Neutrophil (primary cell): ENCODE measurements at regions not wholly inside any gene's neighbourhood (a gene's known extent, or its start where the extent isn't known, plus 50 kb on each side); places are given as distances from the start of the nearest gene placed in this dataset.

Source experiments
- H3K27ac ChIP-seq: fragments of 200-600 bp; sonication (generic); 2 replicates; pipeline ENCODE4 v1.5.1; 2016; ENCODE audit warnings: mild to moderate bottlenecking, moderate library complexity
- H3K27me3 ChIP-seq: fragments of 200-600 bp; sonication (generic); 2 replicates; pipeline ENCODE4 v1.6.0; 2016; ENCODE audit warnings: mild to moderate bottlenecking
- H3K36me3 ChIP-seq: fragments of 200-600 bp; sonication (generic); 2 replicates; pipeline ENCODE4 v1.5.1; 2017
- H3K4me1 ChIP-seq, 2 experiments: fragments of 200-600 bp in 1 of 2; sonication (generic) in 1 of 2; 1 replicate in 1 of 2; 2 replicates in 1 of 2; pipeline versions ENCODE4 v1.5.1 to v1.6.1; 2013 to 2016; ENCODE audit warnings: low read depth in 1 of 2, low read length in 1 of 2, mild to moderate bottlenecking in 1 of 2, moderate library complexity in 1 of 2; ENCODE audit not compliant: control insufficient read depth in 1 of 2, insufficient read depth in 1 of 2
- H3K4me3 ChIP-seq, 2 experiments: fragments of 200-600 bp in 1 of 2; sonication (generic) in 1 of 2; 1 replicate in 1 of 2; 2 replicates in 1 of 2; pipeline ENCODE4 v1.5.1; 2013 to 2016; ENCODE audit warnings: low read depth in 1 of 2, low read length in 1 of 2, mild to moderate bottlenecking in 1 of 2, moderate library complexity in 1 of 2
- H3K9me3 ChIP-seq: fragments of 200-600 bp; sonication (generic); 2 replicates; pipeline ENCODE4 v1.5.1; 2016
- TF ChIP-seq, protein P1 (sequence below): fragments of 200-600 bp; sonication (generic); IDR thresholded peaks from 2 replicates; pipeline ENCODE4 v1.5.1; 2016; ENCODE audit warnings: antibody characterized with exemption

- Histone ChIP-seq H3K27ac (no peak overlapping the region), H3K36me3 (no peaks in the 10 kb centered on the region)
- TF ChIP-seq, protein P1, sequence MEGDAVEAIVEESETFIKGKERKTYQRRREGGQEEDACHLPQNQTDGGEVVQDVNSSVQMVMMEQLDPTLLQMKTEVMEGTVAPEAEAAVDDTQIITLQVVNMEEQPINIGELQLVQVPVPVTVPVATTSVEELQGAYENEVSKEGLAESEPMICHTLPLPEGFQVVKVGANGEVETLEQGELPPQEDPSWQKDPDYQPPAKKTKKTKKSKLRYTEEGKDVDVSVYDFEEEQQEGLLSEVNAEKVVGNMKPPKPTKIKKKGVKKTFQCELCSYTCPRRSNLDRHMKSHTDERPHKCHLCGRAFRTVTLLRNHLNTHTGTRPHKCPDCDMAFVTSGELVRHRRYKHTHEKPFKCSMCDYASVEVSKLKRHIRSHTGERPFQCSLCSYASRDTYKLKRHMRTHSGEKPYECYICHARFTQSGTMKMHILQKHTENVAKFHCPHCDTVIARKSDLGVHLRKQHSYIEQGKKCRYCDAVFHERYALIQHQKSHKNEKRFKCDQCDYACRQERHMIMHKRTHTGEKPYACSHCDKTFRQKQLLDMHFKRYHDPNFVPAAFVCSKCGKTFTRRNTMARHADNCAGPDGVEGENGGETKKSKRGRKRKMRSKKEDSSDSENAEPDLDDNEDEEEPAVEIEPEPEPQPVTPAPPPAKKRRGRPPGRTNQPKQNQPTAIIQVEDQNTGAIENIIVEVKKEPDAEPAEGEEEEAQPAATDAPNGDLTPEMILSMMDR = no peak
Measured at GRCh38 chr6:92541448-92542060, 877.8 kb downstream of the EPHA7 start.

DNA sequence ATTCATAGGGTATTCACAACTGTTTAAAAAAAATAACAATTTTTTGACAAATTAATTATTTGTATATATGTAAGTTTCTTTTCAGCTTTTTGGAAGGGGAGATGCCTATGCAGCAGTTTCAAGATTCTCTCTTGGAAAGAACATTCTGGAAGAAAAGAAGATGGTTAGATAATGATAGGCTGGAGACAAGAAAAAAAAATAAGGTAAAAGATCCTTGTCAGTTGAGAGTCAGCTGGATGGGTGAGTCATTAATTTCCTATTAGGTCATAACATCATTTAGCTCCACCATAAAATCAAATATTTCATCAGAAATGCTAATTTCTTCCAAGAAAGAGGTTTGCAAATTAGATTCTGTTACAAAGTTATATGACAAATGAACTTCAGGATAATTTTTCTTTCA, 880.4 kb downstream of the EPHA7 start:
- Histone ChIP-seq H3K27me3 (no peaks in the 10 kb centered on the region), H3K27ac (no peak overlapping the region), H3K9me3 (no peaks in the 10 kb centered on the region), H3K4me1 (no peaks in the 10 kb centered on the region), H3K4me3 (no peak overlapping the region), H3K36me3 (no peaks in the 10 kb centered on the region)
- TF ChIP-seq, protein P1 = no peak

More at GRCh38 chr6:92541448-92542060, 877.8 kb downstream of the EPHA7 start:
- no peaks in the 10 kb centered on the region for H3K27me3 ChIP-seq
- H3K4me1 ChIP-seq = no peaks in the 10 kb centered on the region
- H3K4me3 ChIP-seq = no peak overlapping the region
- no peaks in the 10 kb centered on the region for H3K9me3 ChIP-seq

DNA sequence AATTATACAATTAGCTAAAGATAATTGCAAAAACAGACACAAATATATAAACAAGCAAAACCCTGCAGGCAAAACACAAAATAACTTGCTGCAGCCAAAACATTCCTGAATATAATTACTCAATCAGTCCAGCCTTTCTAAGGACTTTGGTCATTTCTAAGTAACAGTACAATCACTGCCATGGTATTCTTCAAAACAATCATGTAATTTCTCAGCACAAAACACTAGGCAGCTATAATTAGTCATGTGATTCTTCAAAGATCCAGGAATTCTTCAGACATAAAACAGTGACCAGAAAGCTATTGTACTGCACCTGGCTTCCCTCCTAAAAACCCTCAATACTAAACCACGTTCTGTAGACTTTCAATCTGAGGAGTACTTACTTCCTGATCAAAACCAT, 881.1 kb downstream of the EPHA7 start:
- Histone ChIP-seq H3K27ac (no peak overlapping the region), H3K4me3 (no peak overlapping the region), H3K27me3 (no peaks in the 10 kb centered on the region), H3K9me3 (no peaks in the 10 kb centered on the region), H3K36me3 (no peaks in the 10 kb centered on the region), H3K4me1 (no peaks in the 10 kb centered on the region)
- TF ChIP-seq, protein P1 = no peak

GRCh38 chr6:92534109-92534508, 885.2 kb downstream of the EPHA7 start:
- no peaks in the 10 kb centered on the region for H3K4me1 ChIP-seq
- TF ChIP-seq, protein P1 = no peak
- no peak overlapping the region for H3K4me3 ChIP-seq
- no peak overlapping the region for H3K27ac ChIP-seq
- no peaks in the 10 kb centered on the region for H3K9me3 ChIP-seq
- no peaks in the 10 kb centered on the region for H3K27me3 ChIP-seq
- H3K36me3 ChIP-seq = no peaks in the 10 kb centered on the region

GRCh38 chr6:92522589-92522988, 896.8 kb downstream of the EPHA7 start:
- H3K4me1 ChIP-seq = no peaks in the 10 kb centered on the region
- no peaks in the 10 kb centered on the region for H3K9me3 ChIP-seq
- no peaks in the 10 kb centered on the region for H3K27me3 ChIP-seq
- no peak overlapping the region for H3K27ac ChIP-seq
- TF ChIP-seq, protein P1 = no peak
- H3K36me3 ChIP-seq = no peaks in the 10 kb centered on the region
- H3K4me3 ChIP-seq = no peak overlapping the region
